ENCODE measurements at regions not wholly inside any gene's neighbourhood (a gene's known extent, or its start where the extent isn't known, plus 50 kb on each side); places are given as distances from the start of the nearest gene placed in this dataset.

- ATAC-seq (no peak), DNase-seq (ENCODE audit: low read depth, low spot score) (no peak)
- Histone ChIP-seq H3K9me3 (ENCODE audit: control insufficient read depth in 1 of 2, insufficient read depth in 1 of 2, low read depth in 1 of 2, low read length in 2 of 2) (no peaks in the 10 kb centered on the region), H3K36me3 (ENCODE audit: control insufficient read depth in 1 of 2, insufficient read depth in 2 of 2, low read length in 2 of 2) (no peaks in the 10 kb centered on the region), H3K9me2 (ENCODE audit: insufficient read depth) (no peaks in the 10 kb centered on the region), H3K79me2 (ENCODE audit: insufficient read depth, low read length) (peaks cover 14% of the 10 kb centered on the region; the same call in 1 of the 2 replicates), H2AFZ (ENCODE audit: low read depth, low read length, poor library complexity, severe bottlenecking) (no peak overlapping the region), H3K4me1 (ENCODE audit: control insufficient read depth in 1 of 2, insufficient read depth in 2 of 2, low read length in 2 of 2) (peaks cover 0 to 5% of the 10 kb centered on the region in 2 experiments; a peak in 1 of 4 replicates), H4K20me1 (ENCODE audit: insufficient read depth) (no peaks in the 10 kb centered on the region), H3K4me2 (ENCODE audit: low read length) (no peak overlapping the region), H3K27me3 (ENCODE audit: insufficient read depth, low read length) (no peaks in the 10 kb centered on the region), H3K27ac (ENCODE audit: low read depth, low read length) (no peak overlapping the region), H3K9ac (ENCODE audit: low read length) (no peak overlapping the region), H3K4me3 (replicated peaks in 1 of 2; ENCODE audit: low read depth in 1 of 2, low read length in 2 of 2) (no peak overlapping the region)
- no TSS peak for BruUV-seq (replicated peaks)
- ChIA-PET POLR2A (no interaction called here), CTCF (interaction anchor here (1.1 kb wide), 1 partner anchor 10 kb away, joined by 3 read pairs; no protein-coding TSS in a partner anchor), RAD21 (ENCODE audit: low non-redundant PET in 1 of 2, low total read pairs in 2 of 2, uncharacterized antibody in 2 of 2, unreplicated experiment in 2 of 2) (no interaction called here)
- intact Hi-C loops (cut with micrococcal nuclease) = no loop called here
- TF ChIP-seq ZNF274 (IDR thresholded peaks at IDR 0.05; ENCODE audit: low read depth, low read length) (no peak), FOSL1 (IDR thresholded peaks at IDR 0.05; ENCODE audit: low read depth) (no peak), CEBPB (IDR thresholded peaks at IDR 0.05; ENCODE audit: low read depth) (no peak), SIN3A (IDR thresholded peaks at IDR 0.05; ENCODE audit: low read depth) (no peak)
Observed at GRCh38 chr3:159797771-159798170, 190.9 kb upstream of the IL12A start.

GRCh38 chr3:159798951-159799350 is 189.7 kb upstream of the IL12A start:
- Histone ChIP-seq H2AFZ (ENCODE audit: low read depth, low read length, poor library complexity, severe bottlenecking) (no peak overlapping the region), H3K9me3 (ENCODE audit: control insufficient read depth in 1 of 2, insufficient read depth in 1 of 2, low read depth in 1 of 2, low read length in 2 of 2) (no peaks in the 10 kb centered on the region), H4K20me1 (ENCODE audit: insufficient read depth) (no peaks in the 10 kb centered on the region; the same call in 1 of the 2 replicates), H3K4me3 (replicated peaks in 1 of 2; ENCODE audit: low read depth in 1 of 2, low read length in 2 of 2) (no peak overlapping the region), H3K9me2 (ENCODE audit: insufficient read depth) (no peaks in the 10 kb centered on the region), H3K4me1 (ENCODE audit: control insufficient read depth in 1 of 2, insufficient read depth in 2 of 2, low read length in 2 of 2) (peaks cover 0 to 5% of the 10 kb centered on the region in 2 experiments; a peak in 1 of 4 replicates), H3K9ac (ENCODE audit: low read length) (no peak overlapping the region), H3K79me2 (ENCODE audit: insufficient read depth, low read length) (peaks cover 14% of the 10 kb centered on the region; the same call in 1 of the 2 replicates), H3K27me3 (ENCODE audit: insufficient read depth, low read length) (no peaks in the 10 kb centered on the region), H3K36me3 (ENCODE audit: control insufficient read depth in 1 of 2, insufficient read depth in 2 of 2, low read length in 2 of 2) (no peaks in the 10 kb centered on the region), H3K27ac (ENCODE audit: low read depth, low read length) (no peak overlapping the region), H3K4me2 (ENCODE audit: low read length) (no peak overlapping the region)
- intact Hi-C loops (cut with micrococcal nuclease) = no loop called here
- ChIA-PET RAD21 (ENCODE audit: low non-redundant PET in 1 of 2, low total read pairs in 2 of 2, uncharacterized antibody in 2 of 2, unreplicated experiment in 2 of 2) (no interaction called here), CTCF (no interaction called here), POLR2A (no interaction called here)
- no peak for TF ChIP-seq SIN3A (IDR thresholded peaks at IDR 0.05; ENCODE audit: low read depth)
- TF ChIP-seq SRF (IDR thresholded peaks at IDR 0.05; ENCODE audit: low read depth) = no peak
- no peak for TF ChIP-seq CBX3 (IDR thresholded peaks at IDR 0.05; ENCODE audit: low read depth)
- TF ChIP-seq RAD21 (IDR thresholded peaks at IDR 0.05; ENCODE audit: low read depth) = no peak
- TF ChIP-seq EGR1 (IDR thresholded peaks at IDR 0.05; ENCODE audit: low read depth) = no peak
- no peak for TF ChIP-seq REST (IDR thresholded peaks at IDR 0.05; ENCODE audit: low read depth)
- no peak for TF ChIP-seq MAX (IDR thresholded peaks at IDR 0.05)
- TF ChIP-seq YY1 (IDR thresholded peaks at IDR 0.05; ENCODE audit: extremely low read depth, insufficient replicate concordance, low read depth, low read length) = no peak
- no peak for TF ChIP-seq ELF1 (IDR thresholded peaks at IDR 0.05; ENCODE audit: borderline replicate concordance, low read depth)
- no peak for TF ChIP-seq ZNF274 (IDR thresholded peaks at IDR 0.05; ENCODE audit: low read depth, low read length)
- no peak for TF ChIP-seq POLR2AphosphoS5 (IDR thresholded peaks at IDR 0.05; ENCODE audit: low read depth, low read length)
- BruUV-seq (replicated peaks) = no TSS peak
- no peak for DNase-seq (ENCODE audit: low read depth, low spot score)
- ATAC-seq = 0 out of 2 replicates have a peak, but pooled peaks have one; percentile 14

Data from HCT116 (cell line).